GM12872 (cell line): ENCODE measurements at regions not wholly inside any gene's neighbourhood (a gene's known extent, or its start where the extent isn't known, plus 50 kb on each side); places are given as distances from the start of the nearest gene placed in this dataset.

Experiments used
- TF ChIP-seq, protein P1 (sequence below): IDR thresholded peaks from 3 replicates; pipeline ENCODE4 v1.5.1; 2011; ENCODE audit warnings: low read depth, mild to moderate bottlenecking, low read length, moderate library complexity; ENCODE audit not compliant: insufficient read depth

DNA sequence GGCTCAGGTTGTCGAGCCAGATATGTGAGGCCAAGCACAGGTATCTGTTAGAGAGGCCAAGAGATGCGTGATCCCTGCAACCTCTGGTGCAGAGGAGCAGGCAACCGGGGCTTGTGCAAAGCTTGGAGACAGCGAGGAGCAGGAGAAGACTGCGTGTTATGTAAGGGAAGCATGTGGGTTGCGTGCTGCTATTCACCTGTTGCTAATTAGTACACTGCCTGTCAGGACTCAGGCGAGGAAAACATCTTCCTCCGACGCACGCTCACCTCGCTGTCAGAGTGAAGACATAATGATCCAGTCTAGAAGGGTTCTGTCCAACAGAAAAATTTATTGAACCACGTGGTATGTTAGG is 102.5 kb downstream of the HNRNPLL start:
- TF ChIP-seq, protein P1, sequence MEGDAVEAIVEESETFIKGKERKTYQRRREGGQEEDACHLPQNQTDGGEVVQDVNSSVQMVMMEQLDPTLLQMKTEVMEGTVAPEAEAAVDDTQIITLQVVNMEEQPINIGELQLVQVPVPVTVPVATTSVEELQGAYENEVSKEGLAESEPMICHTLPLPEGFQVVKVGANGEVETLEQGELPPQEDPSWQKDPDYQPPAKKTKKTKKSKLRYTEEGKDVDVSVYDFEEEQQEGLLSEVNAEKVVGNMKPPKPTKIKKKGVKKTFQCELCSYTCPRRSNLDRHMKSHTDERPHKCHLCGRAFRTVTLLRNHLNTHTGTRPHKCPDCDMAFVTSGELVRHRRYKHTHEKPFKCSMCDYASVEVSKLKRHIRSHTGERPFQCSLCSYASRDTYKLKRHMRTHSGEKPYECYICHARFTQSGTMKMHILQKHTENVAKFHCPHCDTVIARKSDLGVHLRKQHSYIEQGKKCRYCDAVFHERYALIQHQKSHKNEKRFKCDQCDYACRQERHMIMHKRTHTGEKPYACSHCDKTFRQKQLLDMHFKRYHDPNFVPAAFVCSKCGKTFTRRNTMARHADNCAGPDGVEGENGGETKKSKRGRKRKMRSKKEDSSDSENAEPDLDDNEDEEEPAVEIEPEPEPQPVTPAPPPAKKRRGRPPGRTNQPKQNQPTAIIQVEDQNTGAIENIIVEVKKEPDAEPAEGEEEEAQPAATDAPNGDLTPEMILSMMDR, result no peak

DNA sequence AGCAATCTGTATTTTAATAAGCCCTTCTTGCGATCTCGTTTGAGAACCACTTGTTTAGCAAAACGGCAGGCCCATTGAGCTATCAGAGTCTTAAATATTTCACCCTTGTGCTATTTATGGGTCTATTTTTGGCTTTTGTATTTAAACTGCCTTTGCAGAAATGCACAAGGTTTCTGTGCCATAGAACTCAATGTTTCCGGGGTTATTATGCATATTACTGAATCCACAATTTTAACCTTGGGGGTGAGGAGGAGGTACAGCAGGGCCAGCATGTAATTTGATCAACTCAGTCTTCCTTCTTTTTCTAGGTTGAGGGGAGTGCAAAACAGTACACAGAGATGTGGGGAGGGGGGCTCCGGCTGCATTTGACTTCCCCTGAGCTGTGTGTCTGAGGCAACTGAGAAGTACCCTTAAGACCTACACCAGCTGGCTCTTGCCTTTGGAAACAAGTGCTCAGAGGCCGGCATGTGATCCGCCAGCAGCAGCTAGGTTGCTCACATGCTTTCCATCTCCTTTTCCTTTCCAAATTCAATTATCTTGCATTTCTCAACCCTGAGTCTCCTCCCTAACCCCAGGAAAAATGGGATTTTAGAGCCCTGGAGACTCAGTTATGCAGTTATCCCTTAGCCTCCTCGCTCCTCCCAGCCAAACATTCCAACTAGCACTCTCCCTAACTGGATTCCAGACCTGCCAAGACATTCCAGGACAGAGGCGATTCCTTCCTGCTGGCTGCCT is 103.0 kb downstream of the HNRNPLL start:
- TF ChIP-seq, protein P1, result no peak

GRCh38 chr2:38498045-38498481 is 104.7 kb downstream of the HNRNPLL start:
- TF ChIP-seq, protein P1, result no peak

GRCh38 chr2:38497670-38498037 is 105.1 kb downstream of the HNRNPLL start:
- TF ChIP-seq, protein P1, result no peak

- TF ChIP-seq, protein P1, result no peak
These were observed 105.6 kb downstream of the HNRNPLL start for GRCh38 chr2:38496927-38497669.

DNA sequence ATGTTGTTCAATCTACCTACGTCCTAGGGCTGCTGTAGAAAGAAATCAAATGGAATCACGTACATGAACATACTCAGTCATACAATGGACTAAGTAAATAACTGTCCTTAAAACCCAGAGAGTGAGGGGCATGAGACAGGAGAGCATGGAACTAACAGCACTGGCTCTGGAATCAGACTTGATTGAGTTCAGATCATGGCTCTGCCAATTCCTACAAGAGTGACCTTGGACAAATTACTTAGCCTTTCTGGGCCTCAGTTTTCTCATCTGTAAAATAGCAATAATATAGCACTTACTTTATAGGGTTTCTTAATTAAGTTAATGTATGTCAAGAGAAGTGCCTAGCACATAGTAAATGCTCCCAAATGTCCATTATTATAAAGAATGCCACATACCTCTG is 106.8 kb downstream of the HNRNPLL start:
- TF ChIP-seq, protein P1, result no peak

DNA sequence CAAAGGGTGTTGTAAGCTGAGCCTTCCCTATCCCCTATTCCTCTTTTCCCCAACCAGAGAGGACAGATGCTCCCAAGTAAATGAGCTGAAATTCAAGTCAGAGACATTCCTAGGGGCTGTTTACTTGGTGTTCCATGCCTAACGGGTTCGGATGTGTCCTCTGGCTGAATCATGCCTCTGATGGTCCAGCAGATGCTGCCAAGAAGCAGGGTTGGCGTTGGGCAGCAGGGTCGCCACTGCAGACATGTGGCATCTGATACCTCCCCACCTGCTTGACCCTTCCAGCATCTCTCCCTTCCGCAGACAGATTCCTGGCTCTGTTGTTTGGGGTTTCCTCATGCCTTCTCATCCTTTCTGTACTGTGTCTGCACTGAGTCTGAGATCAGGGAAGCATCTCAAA is 108.3 kb downstream of the HNRNPLL start:
- TF ChIP-seq, protein P1, result no peak
